Spleen (tissue), 7 donors: ENCODE measurements at regions not wholly inside any gene's neighbourhood (a gene's known extent, or its start where the extent isn't known, plus 50 kb on each side); places are given as distances from the start of the nearest gene placed in this dataset.

Experiments
- POLR2A ChIP-seq, 3 donors: fragments of 450-650 bp; IDR thresholded peaks; one replicate each; pipeline ENCODE4 v1.5.1; 2017; ENCODE audit warnings: antibody characterized with exemption in 3 of 3, mild to moderate bottlenecking in 1 of 3
- TF ChIP-seq, protein P1 (sequence below), 11 experiments: fragments of 200-600 bp in 7 of 11; fragments of 450-650 bp in 4 of 11; sonication (generic) in 4 of 11; IDR thresholded peaks in 8 of 11; conservative IDR thresholded peaks in 3 of 11; 1 replicate in 7 of 11; 2 replicates in 4 of 11; pipeline versions ENCODE4 v1.4.0 to v1.8.0; 2016 to 2021; ENCODE audit warnings: antibody characterized with exemption in 11 of 11, inconsistent platforms in 4 of 11, mild to moderate bottlenecking in 1 of 11
- donor health status: DM: no; HTN: no; CAD: no; lungs with moderate emphysema.
- donor health status: DM: no; HTN: no; CAD: no.
- donor health status: DM: no; HTN: no; CAD: no.

DNA sequence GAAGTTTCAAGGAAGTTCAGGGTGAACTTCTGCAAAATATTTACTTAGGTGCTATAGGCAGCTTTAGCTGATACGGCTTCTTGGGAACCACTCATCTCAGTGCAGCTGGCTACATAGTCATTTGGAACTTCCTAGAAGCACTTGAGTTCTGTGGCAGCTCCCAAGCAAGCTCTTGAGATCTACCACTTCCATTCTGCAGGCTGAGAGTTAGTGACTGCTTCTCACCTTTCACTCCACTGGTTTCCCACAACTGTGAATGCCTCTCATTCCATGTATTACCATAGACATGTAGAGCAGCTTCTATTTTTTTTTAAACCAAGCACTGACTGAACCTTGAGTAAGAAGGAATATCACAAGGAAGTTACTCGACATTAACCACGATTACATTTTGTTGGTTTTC lies 994.1 kb upstream of the ACVR2A start:
- no peak for TF ChIP-seq POLR2A (IDR thresholded peaks at IDR 0.05)
- TF ChIP-seq, protein P1, sequence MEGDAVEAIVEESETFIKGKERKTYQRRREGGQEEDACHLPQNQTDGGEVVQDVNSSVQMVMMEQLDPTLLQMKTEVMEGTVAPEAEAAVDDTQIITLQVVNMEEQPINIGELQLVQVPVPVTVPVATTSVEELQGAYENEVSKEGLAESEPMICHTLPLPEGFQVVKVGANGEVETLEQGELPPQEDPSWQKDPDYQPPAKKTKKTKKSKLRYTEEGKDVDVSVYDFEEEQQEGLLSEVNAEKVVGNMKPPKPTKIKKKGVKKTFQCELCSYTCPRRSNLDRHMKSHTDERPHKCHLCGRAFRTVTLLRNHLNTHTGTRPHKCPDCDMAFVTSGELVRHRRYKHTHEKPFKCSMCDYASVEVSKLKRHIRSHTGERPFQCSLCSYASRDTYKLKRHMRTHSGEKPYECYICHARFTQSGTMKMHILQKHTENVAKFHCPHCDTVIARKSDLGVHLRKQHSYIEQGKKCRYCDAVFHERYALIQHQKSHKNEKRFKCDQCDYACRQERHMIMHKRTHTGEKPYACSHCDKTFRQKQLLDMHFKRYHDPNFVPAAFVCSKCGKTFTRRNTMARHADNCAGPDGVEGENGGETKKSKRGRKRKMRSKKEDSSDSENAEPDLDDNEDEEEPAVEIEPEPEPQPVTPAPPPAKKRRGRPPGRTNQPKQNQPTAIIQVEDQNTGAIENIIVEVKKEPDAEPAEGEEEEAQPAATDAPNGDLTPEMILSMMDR (IDR thresholded peaks at IDR 0.05 in 8 of 11, conservative IDR thresholded peaks at IDR 0.05 in 3 of 11): no peak
